Retina (tissue), 1 donor: ENCODE measurements at regions not wholly inside any gene's neighbourhood (a gene's known extent, or its start where the extent isn't known, plus 50 kb on each side); places are given as distances from the start of the nearest gene placed in this dataset.

ENCODE experiments used
- DNase-seq: peaks from one replicate; pipeline ENCODE4 v3.0.0-alpha.2; 2016

- DNase-seq, result no peak
These were observed 559.7 kb downstream of the BRD1 start for GRCh38 chr22:49267996-49268395.

- DNase-seq, result no peak
These were observed 560.8 kb downstream of the BRD1 start for GRCh38 chr22:49266561-49267519.

GRCh38 chr22:49264696-49265095, 563.0 kb downstream of the BRD1 start:
- no peak for DNase-seq

GRCh38 chr22:49263101-49263500, 564.6 kb downstream of the BRD1 start:
- DNase-seq, result no peak

GRCh38 chr22:49262167-49262566, 565.5 kb downstream of the BRD1 start:
- no peak for DNase-seq

- DNase-seq, result no peak
These were observed 566.1 kb downstream of the BRD1 start for GRCh38 chr22:49261616-49262015.

- no peak for DNase-seq
These were observed 566.7 kb downstream of the BRD1 start for GRCh38 chr22:49260681-49261580.

GRCh38 chr22:49259839-49260615, 567.6 kb downstream of the BRD1 start:
- no peak for DNase-seq

- DNase-seq, result no peak
These were observed 569.3 kb downstream of the BRD1 start for GRCh38 chr22:49258107-49259010.

GRCh38 chr22:49257551-49257961, 570.1 kb downstream of the BRD1 start:
- DNase-seq, result no peak

GRCh38 chr22:49255741-49256318, 571.8 kb downstream of the BRD1 start:
- no peak for DNase-seq

- DNase-seq, result no peak
These were observed 572.5 kb downstream of the BRD1 start for GRCh38 chr22:49255154-49255553.

- DNase-seq, result no peak
These were observed 574.0 kb downstream of the BRD1 start for GRCh38 chr22:49253656-49254055.

GRCh38 chr22:49251371-49251770, 576.3 kb downstream of the BRD1 start:
- no peak for DNase-seq

GRCh38 chr22:49247194-49247924, 580.3 kb downstream of the BRD1 start:
- DNase-seq, result no peak

- no peak for DNase-seq
These were observed 582.9 kb downstream of the BRD1 start for GRCh38 chr22:49244466-49245420.

GRCh38 chr22:49243965-49244364, 583.7 kb downstream of the BRD1 start:
- no peak for DNase-seq

- DNase-seq, result no peak
These were observed 584.3 kb downstream of the BRD1 start for GRCh38 chr22:49243335-49243734.

- no peak for DNase-seq
These were observed 585.2 kb downstream of the BRD1 start for GRCh38 chr22:49242480-49242879.
